SK-N-SH treated with all-trans-retinoic acid at 6 μM for 48 hours (cell line): ENCODE measurements at regions not wholly inside any gene's neighbourhood (a gene's known extent, or its start where the extent isn't known, plus 50 kb on each side); places are given as distances from the start of the nearest gene placed in this dataset.

Source experiments
- ARNTL ChIP-seq: fragments of 450-650 bp; formaldehyde crosslinking; IDR thresholded peaks from 2 replicates; pipeline ENCODE4 v1.5.0; 2020; ENCODE audit warnings: low read depth, mild to moderate bottlenecking, moderate library complexity, borderline replicate concordance
- BACH2 ChIP-seq: fragments of 250-450 bp; sonication (Bioruptor Pico); IDR thresholded peaks from 2 replicates; pipeline ENCODE4 v1.9.0; 2021; ENCODE audit warnings: mild to moderate bottlenecking, borderline replicate concordance
- CSDC2 ChIP-seq: fragments of 250-450 bp; sonication (Bioruptor Pico); IDR thresholded peaks from 2 replicates; pipeline ENCODE4 v1.5.0; 2020; ENCODE audit warnings: mild to moderate bottlenecking, moderate library complexity
- ESRRG ChIP-seq: fragments of 250-450 bp; sonication (Bioruptor Pico); IDR thresholded peaks from 2 replicates; pipeline ENCODE4 v1.6.1; 2021; ENCODE audit warnings: mild to moderate bottlenecking
- OSR1 ChIP-seq: fragments of 250-450 bp; sonication (Bioruptor Pico); IDR thresholded peaks from 2 replicates; pipeline ENCODE4 v1.8.0; 2022; ENCODE audit warnings: moderate library complexity, mild to moderate bottlenecking, inconsistent platforms
- ZFP30 ChIP-seq: fragments of 450-650 bp; formaldehyde crosslinking; IDR thresholded peaks from 2 replicates; pipeline ENCODE4 v1.5.0; 2022; ENCODE audit warnings: mild to moderate bottlenecking, moderate library complexity
- TF ChIP-seq, protein P1 (sequence below): fragments of 250-450 bp; sonication (Bioruptor Pico); IDR thresholded peaks from 2 replicates; pipeline ENCODE4 v1.8.0; 2021; ENCODE audit warnings: low read depth, mild to moderate bottlenecking, moderate library complexity, borderline replicate concordance
- TF ChIP-seq, protein P2 (sequence below): fragments of 250-450 bp; sonication (Bioruptor Pico); IDR thresholded peaks from 2 replicates; pipeline ENCODE4 v1.8.0; 2020; ENCODE audit warnings: mild to moderate bottlenecking, moderate library complexity, borderline replicate concordance

DNA sequence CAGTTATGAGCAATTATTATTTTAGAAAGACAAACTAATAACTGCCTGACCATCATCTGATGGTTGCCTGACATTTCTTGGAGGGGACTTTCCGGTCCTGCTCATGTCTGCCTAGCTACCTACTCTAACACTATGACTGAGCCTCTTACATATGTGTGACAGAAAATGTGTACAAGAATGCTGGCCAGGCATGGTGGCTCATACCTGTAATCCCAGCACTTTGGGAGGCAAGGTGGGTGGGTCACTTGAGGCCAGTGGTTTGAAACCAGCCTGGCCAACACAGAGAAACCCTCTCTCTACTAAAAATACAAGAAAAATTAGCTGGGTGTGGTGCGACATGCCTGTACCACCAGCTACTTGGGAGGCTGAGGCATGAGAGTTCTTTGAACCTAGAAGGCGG lies 666.3 kb downstream of the KCNJ3 start:
- TF ChIP-seq CSDC2 (CRISPR knock-in tag): no peak
- TF ChIP-seq, protein P1, sequence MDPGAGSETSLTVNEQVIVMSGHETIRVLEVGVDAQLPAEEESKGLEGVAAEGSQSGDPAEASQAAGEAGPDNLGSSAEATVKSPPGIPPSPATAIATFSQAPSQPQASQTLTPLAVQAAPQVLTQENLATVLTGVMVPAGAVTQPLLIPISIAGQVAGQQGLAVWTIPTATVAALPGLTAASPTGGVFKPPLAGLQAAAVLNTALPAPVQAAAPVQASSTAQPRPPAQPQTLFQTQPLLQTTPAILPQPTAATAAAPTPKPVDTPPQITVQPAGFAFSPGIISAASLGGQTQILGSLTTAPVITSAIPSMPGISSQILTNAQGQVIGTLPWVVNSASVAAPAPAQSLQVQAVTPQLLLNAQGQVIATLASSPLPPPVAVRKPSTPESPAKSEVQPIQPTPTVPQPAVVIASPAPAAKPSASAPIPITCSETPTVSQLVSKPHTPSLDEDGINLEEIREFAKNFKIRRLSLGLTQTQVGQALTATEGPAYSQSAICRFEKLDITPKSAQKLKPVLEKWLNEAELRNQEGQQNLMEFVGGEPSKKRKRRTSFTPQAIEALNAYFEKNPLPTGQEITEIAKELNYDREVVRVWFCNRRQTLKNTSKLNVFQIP (CRISPR knock-in tag): no peak
- TF ChIP-seq BACH2: no peak
- TF ChIP-seq, protein P2, sequence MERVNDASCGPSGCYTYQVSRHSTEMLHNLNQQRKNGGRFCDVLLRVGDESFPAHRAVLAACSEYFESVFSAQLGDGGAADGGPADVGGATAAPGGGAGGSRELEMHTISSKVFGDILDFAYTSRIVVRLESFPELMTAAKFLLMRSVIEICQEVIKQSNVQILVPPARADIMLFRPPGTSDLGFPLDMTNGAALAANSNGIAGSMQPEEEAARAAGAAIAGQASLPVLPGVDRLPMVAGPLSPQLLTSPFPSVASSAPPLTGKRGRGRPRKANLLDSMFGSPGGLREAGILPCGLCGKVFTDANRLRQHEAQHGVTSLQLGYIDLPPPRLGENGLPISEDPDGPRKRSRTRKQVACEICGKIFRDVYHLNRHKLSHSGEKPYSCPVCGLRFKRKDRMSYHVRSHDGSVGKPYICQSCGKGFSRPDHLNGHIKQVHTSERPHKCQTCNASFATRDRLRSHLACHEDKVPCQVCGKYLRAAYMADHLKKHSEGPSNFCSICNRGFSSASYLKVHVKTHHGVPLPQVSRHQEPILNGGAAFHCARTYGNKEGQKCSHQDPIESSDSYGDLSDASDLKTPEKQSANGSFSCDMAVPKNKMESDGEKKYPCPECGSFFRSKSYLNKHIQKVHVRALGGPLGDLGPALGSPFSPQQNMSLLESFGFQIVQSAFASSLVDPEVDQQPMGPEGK (CRISPR knock-in tag): no peak
- TF ChIP-seq ZFP30 (CRISPR knock-in tag): no peak
- TF ChIP-seq OSR1: no peak
- TF ChIP-seq ESRRG: no peak
- TF ChIP-seq ARNTL (CRISPR knock-in tag): no peak
